ENCODE measurements at regions not wholly inside any gene's neighbourhood (a gene's known extent, or its start where the extent isn't known, plus 50 kb on each side); places are given as distances from the start of the nearest gene placed in this dataset.

DNA sequence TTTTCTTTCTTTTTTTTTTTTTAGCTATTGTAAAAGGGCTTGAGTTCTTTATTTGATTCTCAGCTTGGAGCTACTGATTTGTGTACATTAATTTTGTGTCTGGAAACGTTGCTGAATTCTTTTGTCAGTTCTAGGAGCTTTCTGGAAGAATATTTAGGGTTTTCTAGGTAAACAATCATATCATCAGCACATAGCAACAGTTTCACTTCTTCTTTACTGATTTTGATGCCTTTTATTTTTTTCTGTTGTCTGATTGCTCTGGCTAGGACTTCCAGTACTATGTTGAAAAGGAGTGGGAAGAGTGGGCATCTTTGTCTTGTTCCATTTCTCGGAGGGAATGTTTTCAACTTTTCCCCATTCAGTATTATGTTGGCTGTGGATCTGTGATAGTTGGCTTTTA is 292.2 kb downstream of the GABRG1 start:
- peaks cover 0 to 11% (median 0%) of the 10 kb centered on the region in 4 donors for H3K9me3 ChIP-seq
- intact Hi-C loops (cut with DNase I; ENCODE audit: low total_unique reads): no loop called here
- H3K4me1 ChIP-seq: no peaks in the 10 kb centered on the region
- 47 to 63% (median 57%) methylated on average over 2 of the region's 2 CpGs for WGBS, 5 donors
- no peak overlapping the region for H3K4me3 ChIP-seq
- H3K27ac ChIP-seq: no peak overlapping the region
- TF ChIP-seq POLR2A (IDR thresholded peaks at IDR 0.05) (no peak), POLR2AphosphoS5 (IDR thresholded peaks at IDR 0.05) (no peak), EP300 (IDR thresholded peaks at IDR 0.05) (no peak), CTCF (IDR thresholded peaks at IDR 0.05) (no peak)
- DNase-seq: no peak
- no peaks in the 10 kb centered on the region for H3K27me3 ChIP-seq
- no peaks in the 10 kb centered on the region for H3K36me3 ChIP-seq

DNA sequence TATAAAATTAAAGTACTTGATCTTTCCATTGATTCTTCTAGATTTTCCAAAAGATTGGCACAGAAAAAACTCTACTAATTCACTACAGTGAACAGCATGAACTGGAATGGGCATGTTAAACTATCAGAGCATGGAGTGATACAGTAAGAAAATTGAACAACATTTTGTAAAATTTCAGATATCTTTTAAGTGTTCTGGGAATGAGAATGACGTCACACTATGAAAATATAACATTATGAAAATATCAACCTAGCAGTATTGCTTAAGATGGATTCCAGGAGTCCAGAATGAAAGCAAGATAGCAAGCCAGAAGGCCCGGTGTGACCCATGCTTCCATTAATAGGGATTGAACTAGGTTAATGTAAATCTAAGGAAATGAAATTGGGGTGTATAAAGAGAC is 319.9 kb downstream of the GABRG1 start:
- H3K4me1 ChIP-seq: no peaks in the 10 kb centered on the region
- H3K36me3 ChIP-seq: no peaks in the 10 kb centered on the region
- H3K4me3 ChIP-seq: no peak overlapping the region
- no peaks in the 10 kb centered on the region for H3K9me3 ChIP-seq
- WGBS, 5 donors: 74 to 85% (median 76%) methylated on average over 2 of the region's 2 CpGs
- no peak overlapping the region for H3K27ac ChIP-seq
- no peak for DNase-seq
- TF ChIP-seq POLR2A (IDR thresholded peaks at IDR 0.05) (no peak), CTCF (IDR thresholded peaks at IDR 0.05) (no peak), EP300 (IDR thresholded peaks at IDR 0.05) (no peak), POLR2AphosphoS5 (IDR thresholded peaks at IDR 0.05) (no peak)
- intact Hi-C loops (cut with DNase I; ENCODE audit: low total_unique reads): no loop called here
- no peaks in the 10 kb centered on the region for H3K27me3 ChIP-seq

- Histone ChIP-seq H3K9me3 (no peaks in the 10 kb centered on the region), H3K36me3 (no peaks in the 10 kb centered on the region), H3K27me3 (no peaks in the 10 kb centered on the region), H3K4me3 (no peak overlapping the region), H3K4me1 (peaks cover 0 to 11% (median 0%) of the 10 kb centered on the region in 4 donors), H3K27ac (no peak overlapping the region)
- intact Hi-C loops (cut with DNase I; ENCODE audit: low total_unique reads): no loop called here
- DNase-seq: peak in 1 of 2 donors; percentile 33
- WGBS, 5 donors: 41 to 60% (median 52%) methylated on average over 6 of the region's 6 CpGs
- TF ChIP-seq POLR2AphosphoS5 (IDR thresholded peaks at IDR 0.05) (no peak), POLR2A (IDR thresholded peaks at IDR 0.05) (no peak), EP300 (IDR thresholded peaks at IDR 0.05) (no peak), CTCF (IDR thresholded peaks at IDR 0.05) (no peak)
Measured at GRCh38 chr4:45795135-45795534, 328.7 kb downstream of the GABRG1 start.

DNA sequence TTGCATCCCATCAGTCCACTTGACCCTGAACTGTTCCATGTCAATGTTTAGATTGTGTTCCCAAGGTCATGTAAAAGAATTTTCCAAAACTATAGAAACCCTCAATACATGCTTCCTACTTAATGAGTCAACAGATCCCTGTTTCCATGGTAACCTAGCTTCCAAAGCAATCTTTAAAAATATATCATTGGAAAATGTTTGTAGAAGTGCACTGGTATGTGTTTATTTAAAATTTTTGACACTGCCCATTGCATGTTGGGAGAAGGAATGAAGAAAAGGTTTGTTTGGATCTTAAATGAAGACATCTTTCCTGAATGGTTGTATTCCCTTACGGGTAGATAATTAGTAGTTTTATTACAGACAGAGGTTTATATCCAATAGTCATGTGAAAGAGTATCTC is 345.3 kb downstream of the GABRG1 start:
- peak in 1 of 2 donors; percentile 18 for DNase-seq
- intact Hi-C loops (cut with DNase I; ENCODE audit: low total_unique reads): no loop called here
- no peak for TF ChIP-seq POLR2AphosphoS5 (IDR thresholded peaks at IDR 0.05)
- no peak for TF ChIP-seq EP300 (IDR thresholded peaks at IDR 0.05)
- no peak for TF ChIP-seq POLR2A (IDR thresholded peaks at IDR 0.05)
- no peak for TF ChIP-seq CTCF (IDR thresholded peaks at IDR 0.05)
- Histone ChIP-seq H3K9me3 (peaks cover 0 to 3% (median 1%) of the 10 kb centered on the region in 4 donors), H3K27ac (no peak overlapping the region), H3K27me3 (no peaks in the 10 kb centered on the region), H3K4me1 (no peaks in the 10 kb centered on the region), H3K4me3 (no peak overlapping the region), H3K36me3 (no peaks in the 10 kb centered on the region)
- WGBS, 5 donors: 53 to 88% (median 77%) methylated on average over 1 of the region's 1 CpG

All from stomach (tissue), 8 donors.